Activated CD8-positive, alpha-beta T cell treated with anti-CD3 and anti-CD28 coated beads for 36 hours (primary cell): ENCODE measurements at regions not wholly inside any gene's neighbourhood (a gene's known extent, or its start where the extent isn't known, plus 50 kb on each side); places are given as distances from the start of the nearest gene placed in this dataset.

Source experiments
- ATAC-seq: fragments of 200-7000 bp; cut with Tn5 transposase; one replicate; pipeline ENCODE4 v1.10.0; 2021; ENCODE audit warnings: mild to moderate bottlenecking, moderate library complexity
- CTCF ChIA-PET: fragments of 350-600 bp; sonication (Branson Sonifier 250); formaldehyde crosslinking; loops from one replicate; lab custom pipeline; 2021; ENCODE audit warnings: antibody characterized with exemption; lab: Charles Lee
- POLR2A ChIA-PET: fragments of 350-600 bp; sonication (Branson Sonifier 250); formaldehyde crosslinking; loops from one replicate; lab custom pipeline; 2021; ENCODE audit warnings: antibody characterized with exemption; lab: Charles Lee
- DNase-seq: peaks from one replicate; pipeline ENCODE4 v3.0.0-alpha.2; 2020
- H3K27ac Mint-ChIP-seq: one replicate; pipeline ENCODE4 v1.8.0; 2021; ENCODE audit warnings: mild to moderate bottlenecking, mixed read lengths
- H3K27me3 Mint-ChIP-seq: one replicate; pipeline ENCODE4 v1.8.0; 2021; ENCODE audit warnings: mixed read lengths
- H3K36me3 Mint-ChIP-seq: one replicate; pipeline ENCODE4 v1.8.0; 2021; ENCODE audit warnings: low read depth, mixed read lengths
- H3K4me1 Mint-ChIP-seq: one replicate; pipeline ENCODE4 v1.8.0; 2021; ENCODE audit warnings: low read depth, mixed read lengths
- H3K4me3 Mint-ChIP-seq: one replicate; pipeline ENCODE4 v1.8.0; 2021; ENCODE audit warnings: mild to moderate bottlenecking, moderate library complexity, mixed read lengths
- H3K9me3 Mint-ChIP-seq: one replicate; pipeline ENCODE4 v1.8.0; 2021; ENCODE audit warnings: mixed read lengths
- intact Hi-C: fragments of 100-400 bp; cut with micrococcal nuclease; formaldehyde crosslinking; loops from one replicate; pipeline ENCODE4 v1.10.0; 2022
- TF ChIP-seq, protein P1 (sequence below): fragments of 200-600 bp; IDR thresholded peaks from one replicate; pipeline ENCODE4 v1.8.0; 2022; ENCODE audit warnings: antibody characterized with exemption, mild to moderate bottlenecking

GRCh38 chr6:139844907-139845306, 470.5 kb upstream of the CITED2 start:
- Mint-ChIP-seq H3K4me1 (no peaks in the 10 kb centered on the region), H3K9me3 (no peaks in the 10 kb centered on the region), H3K27me3 (peaks cover 14% of the 10 kb centered on the region), H3K36me3 (no peaks in the 10 kb centered on the region), H3K27ac (no peak overlapping the region), H3K4me3 (no peak overlapping the region)
- TF ChIP-seq, protein P1, sequence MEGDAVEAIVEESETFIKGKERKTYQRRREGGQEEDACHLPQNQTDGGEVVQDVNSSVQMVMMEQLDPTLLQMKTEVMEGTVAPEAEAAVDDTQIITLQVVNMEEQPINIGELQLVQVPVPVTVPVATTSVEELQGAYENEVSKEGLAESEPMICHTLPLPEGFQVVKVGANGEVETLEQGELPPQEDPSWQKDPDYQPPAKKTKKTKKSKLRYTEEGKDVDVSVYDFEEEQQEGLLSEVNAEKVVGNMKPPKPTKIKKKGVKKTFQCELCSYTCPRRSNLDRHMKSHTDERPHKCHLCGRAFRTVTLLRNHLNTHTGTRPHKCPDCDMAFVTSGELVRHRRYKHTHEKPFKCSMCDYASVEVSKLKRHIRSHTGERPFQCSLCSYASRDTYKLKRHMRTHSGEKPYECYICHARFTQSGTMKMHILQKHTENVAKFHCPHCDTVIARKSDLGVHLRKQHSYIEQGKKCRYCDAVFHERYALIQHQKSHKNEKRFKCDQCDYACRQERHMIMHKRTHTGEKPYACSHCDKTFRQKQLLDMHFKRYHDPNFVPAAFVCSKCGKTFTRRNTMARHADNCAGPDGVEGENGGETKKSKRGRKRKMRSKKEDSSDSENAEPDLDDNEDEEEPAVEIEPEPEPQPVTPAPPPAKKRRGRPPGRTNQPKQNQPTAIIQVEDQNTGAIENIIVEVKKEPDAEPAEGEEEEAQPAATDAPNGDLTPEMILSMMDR, result no peak
- intact Hi-C loops, result no loop called here
- ChIA-PET CTCF (no interaction called here), POLR2A (no interaction called here)
- ATAC-seq (no peak), DNase-seq (no peak)

GRCh38 chr6:139841794-139842215, 467.4 kb upstream of the CITED2 start:
- no peak overlapping the region for H3K4me3 Mint-ChIP-seq
- ATAC-seq (no peak), DNase-seq (no peak)
- TF ChIP-seq, protein P1, result no peak
- H3K27me3 Mint-ChIP-seq, result peaks cover 9% of the 10 kb centered on the region
- H3K4me1 Mint-ChIP-seq, result no peaks in the 10 kb centered on the region
- ChIA-PET POLR2A (no interaction called here), CTCF (no interaction called here)
- intact Hi-C loops, result no loop called here
- no peaks in the 10 kb centered on the region for H3K36me3 Mint-ChIP-seq
- H3K9me3 Mint-ChIP-seq, result peaks cover 2% of the 10 kb centered on the region
- H3K27ac Mint-ChIP-seq, result no peak overlapping the region

- CTCF ChIA-PET, result no interaction called here
- no peak for ATAC-seq
- Mint-ChIP-seq H3K27ac (no peak overlapping the region), H3K36me3 (no peaks in the 10 kb centered on the region), H3K9me3 (peaks cover 2% of the 10 kb centered on the region), H3K4me3 (no peak overlapping the region), H3K27me3 (peaks cover 9% of the 10 kb centered on the region), H3K4me1 (no peaks in the 10 kb centered on the region)
- intact Hi-C loops, result no loop called here
- TF ChIP-seq, protein P1, result no peak
- POLR2A ChIA-PET, result interaction anchor here (0.7 kb wide), 1 partner anchor 1215 kb away, joined by 3 read pairs; no protein-coding TSS in a partner anchor
- no peak for DNase-seq
These were observed 465.2 kb upstream of the CITED2 start for GRCh38 chr6:139839506-139840156.

DNA sequence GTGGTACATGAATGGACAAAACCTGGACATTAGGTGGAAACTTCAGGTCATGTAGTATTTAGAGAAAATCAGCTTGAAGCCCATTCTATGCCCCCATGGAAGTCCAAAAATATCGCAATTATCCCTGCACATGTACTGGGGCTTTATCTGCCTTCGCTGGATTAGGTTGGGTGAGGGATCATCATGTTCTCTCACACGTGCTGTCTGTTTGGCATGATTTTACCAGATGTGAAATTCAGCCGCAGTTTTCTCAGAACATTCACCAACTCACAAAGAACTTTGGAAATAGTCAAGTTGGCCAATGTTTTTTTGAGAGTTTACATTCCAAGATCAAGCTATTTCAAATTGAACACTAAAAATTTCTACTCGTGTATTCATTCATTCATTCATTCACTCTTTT, 459.8 kb upstream of the CITED2 start:
- ATAC-seq, result no peak

DNA sequence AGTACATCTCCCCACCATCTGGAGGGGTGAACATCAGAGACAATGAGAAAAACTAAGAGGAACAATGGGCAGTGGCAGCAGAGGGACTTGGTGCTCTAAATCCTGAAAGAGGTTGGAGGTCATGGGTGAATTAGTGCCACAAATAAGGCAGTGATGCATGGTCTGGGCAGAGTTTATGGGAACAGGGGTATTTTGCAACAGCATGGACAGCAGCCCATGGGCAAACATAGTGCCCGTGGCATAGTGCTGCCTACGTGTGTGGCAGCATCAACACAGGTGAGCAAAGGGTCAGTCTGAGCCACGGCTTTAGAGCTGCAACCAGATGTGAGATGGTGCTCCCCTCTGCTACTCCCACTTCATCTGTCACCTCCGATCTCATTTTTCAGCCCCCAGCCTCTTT, 459.1 kb upstream of the CITED2 start:
- CTCF ChIA-PET, result no interaction called here
- TF ChIP-seq, protein P1, result no peak
- Mint-ChIP-seq H3K27ac (no peak overlapping the region), H3K9me3 (no peaks in the 10 kb centered on the region), H3K36me3 (no peaks in the 10 kb centered on the region), H3K27me3 (peaks cover 11% of the 10 kb centered on the region), H3K4me3 (no peak overlapping the region), H3K4me1 (no peaks in the 10 kb centered on the region)
- DNase-seq (no peak), ATAC-seq (no peak)
- intact Hi-C loops, result no loop called here
- POLR2A ChIA-PET, result no interaction called here

More for the DNA sequence above, 459.8 kb upstream of the CITED2 start:
- DNase-seq, result no peak
- H3K4me1 Mint-ChIP-seq, result no peaks in the 10 kb centered on the region
- intact Hi-C loops, result no loop called here
- H3K27ac Mint-ChIP-seq, result no peak overlapping the region
- H3K4me3 Mint-ChIP-seq, result no peak overlapping the region
- H3K36me3 Mint-ChIP-seq, result no peaks in the 10 kb centered on the region
- H3K27me3 Mint-ChIP-seq, result peaks cover 10% of the 10 kb centered on the region
- ChIA-PET CTCF (no interaction called here), POLR2A (no interaction called here)
- TF ChIP-seq, protein P1, result no peak
- peaks cover 2% of the 10 kb centered on the region for H3K9me3 Mint-ChIP-seq
